ENCODE measurements at regions not wholly inside any gene's neighbourhood (a gene's known extent, or its start where the extent isn't known, plus 50 kb on each side); places are given as distances from the start of the nearest gene placed in this dataset.

- no peak for ATAC-seq
Observed at GRCh38 chr1:38454236-38454635, 405.3 kb downstream of the RRAGC start.

DNA sequence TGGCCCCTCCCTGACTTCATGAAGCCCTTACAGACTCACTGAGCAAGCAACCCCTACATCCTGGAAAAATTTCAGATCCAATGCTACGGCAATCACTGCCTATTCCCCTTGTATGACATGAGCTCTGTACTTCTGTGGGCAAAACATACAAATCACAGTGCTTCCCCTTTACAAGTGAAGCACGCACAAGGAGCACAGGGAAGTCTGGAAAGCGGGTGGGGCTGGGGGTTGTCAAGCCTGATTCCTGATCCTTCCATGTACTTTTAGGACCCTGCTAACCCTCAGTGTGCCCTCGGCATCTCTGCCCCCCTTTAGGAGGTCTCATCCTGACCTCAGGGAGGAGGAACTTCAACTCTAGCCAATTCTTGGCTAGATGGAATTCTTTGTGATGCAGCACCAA lies 405.7 kb upstream of the POU3F1 start:
- no peak for ATAC-seq

- no peak for ATAC-seq
Observed at GRCh38 chr1:38451541-38451993, 405.0 kb upstream of the POU3F1 start.

- ATAC-seq, result no peak
Observed at GRCh38 chr1:38448893-38449292, 402.3 kb upstream of the POU3F1 start.

- no peak for ATAC-seq
Observed at GRCh38 chr1:38446936-38447335, 400.3 kb upstream of the POU3F1 start.

GRCh38 chr1:38444770-38445442 lies 398.3 kb upstream of the POU3F1 start:
- no peak for ATAC-seq

DNA sequence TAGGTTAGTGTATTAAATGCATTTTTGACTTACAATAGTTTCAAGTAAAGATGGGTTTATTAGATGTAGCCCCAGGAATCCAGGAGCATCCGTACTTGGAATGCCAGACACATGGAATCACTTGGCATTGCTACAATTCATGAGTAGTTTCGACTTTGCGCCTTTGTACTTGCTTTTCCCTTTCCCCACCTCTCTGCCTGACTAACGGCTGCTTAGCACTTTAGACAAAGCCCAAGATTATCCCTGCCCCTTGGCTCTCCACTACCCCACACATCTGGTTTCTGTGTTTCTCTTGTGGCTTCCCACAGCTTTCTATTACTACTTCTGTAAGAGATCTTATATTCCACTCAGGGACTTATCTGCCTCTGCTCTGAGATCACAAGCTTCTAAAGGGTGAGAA lies 397.7 kb upstream of the POU3F1 start:
- ATAC-seq, result no peak

- ATAC-seq, result no peak
Observed at GRCh38 chr1:38440402-38440801, 393.8 kb upstream of the POU3F1 start.

- ATAC-seq, result no peak
Observed at GRCh38 chr1:38436749-38437148, 390.2 kb upstream of the POU3F1 start.

GRCh38 chr1:38436006-38436405 lies 389.4 kb upstream of the POU3F1 start:
- ATAC-seq, result no peak

DNA sequence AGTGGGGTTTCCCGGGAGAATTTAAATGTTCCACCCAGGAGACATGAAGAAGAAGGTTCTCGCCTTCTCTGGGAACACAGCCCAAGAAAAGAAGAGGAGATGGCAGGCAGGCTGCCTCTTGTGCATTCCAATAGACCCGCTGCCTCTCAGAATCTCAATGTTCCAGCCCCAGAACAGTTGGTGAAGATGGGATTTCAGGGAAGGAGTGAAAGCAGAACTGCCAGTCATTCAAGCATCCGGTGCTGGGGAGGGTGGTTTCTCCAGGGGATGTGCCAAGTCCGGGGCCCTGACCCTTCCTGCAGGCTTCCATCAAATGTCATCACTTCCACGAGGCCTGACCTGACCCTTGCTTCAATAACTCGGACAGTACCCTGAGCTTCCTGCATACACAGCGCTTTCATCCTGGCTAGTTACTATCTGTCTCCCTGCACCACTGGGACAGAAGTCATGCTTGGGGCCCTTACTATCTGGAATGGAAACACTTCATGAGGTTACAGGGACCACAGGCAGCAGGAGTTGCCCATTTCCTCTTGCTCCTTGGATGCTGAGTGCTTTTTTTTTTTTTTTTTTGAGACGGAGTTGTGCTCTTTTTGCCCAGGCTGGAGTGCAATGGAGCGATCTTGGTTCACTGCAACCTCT lies 386.6 kb upstream of the POU3F1 start:
- no peak for ATAC-seq

DNA sequence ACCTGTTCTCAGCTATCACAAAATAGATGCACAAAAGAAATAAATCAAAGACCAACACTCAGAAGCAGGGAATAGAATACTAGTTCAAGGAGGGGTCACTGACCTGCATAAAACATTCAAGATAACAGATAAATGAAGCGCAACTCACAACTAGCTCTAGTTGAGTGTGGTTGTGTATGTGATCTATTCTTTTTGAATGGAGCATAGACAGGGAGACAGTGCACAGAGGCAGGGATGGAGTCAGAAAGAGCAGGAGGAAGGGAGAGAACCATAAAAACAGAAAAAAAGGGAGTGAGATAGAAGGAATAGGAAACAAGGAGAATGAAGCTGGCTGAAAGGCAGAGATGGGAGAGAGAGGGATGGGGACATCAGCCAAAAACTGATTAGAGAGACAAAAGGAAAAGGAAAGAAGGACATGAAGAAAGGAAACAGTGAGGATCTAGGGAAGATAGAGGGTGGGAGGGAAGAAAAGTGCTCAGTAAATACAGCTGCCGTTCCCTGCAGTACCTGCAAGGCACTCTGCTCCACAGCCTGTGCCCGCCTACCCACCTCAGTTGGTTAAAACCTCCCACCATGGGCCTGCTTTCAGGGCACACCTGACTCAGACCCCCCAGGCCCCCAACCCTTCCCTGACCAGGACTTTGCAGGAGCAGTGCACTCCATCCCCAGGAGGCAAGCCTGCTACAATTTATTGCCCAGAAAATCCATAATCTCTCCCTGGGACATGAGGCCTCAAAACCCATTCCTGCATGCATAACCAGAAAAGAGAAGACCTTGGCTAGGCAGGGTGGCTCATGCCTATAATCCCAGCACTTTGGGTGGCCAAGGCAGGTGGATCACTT lies 385.2 kb upstream of the POU3F1 start:
- ATAC-seq, result no peak

DNA sequence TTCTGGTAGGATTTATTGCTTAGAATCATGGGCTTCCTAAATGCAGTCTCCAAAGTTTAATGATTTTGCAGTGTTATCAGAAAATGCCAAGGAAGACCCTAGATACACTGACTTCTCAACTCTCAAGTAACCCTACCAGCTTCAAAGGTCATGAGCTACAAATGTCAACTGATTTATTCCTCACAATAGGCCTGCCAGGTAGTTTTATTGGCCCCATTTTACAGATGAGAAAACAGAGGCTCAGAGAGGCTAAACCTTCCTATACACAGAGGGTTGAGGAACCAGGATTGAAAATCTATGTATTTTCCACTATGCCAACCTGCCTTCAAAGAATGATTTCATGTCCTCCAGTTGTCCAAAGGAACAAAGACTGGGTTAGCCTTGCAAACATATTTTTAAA lies 384.4 kb upstream of the POU3F1 start:
- no peak for ATAC-seq

DNA sequence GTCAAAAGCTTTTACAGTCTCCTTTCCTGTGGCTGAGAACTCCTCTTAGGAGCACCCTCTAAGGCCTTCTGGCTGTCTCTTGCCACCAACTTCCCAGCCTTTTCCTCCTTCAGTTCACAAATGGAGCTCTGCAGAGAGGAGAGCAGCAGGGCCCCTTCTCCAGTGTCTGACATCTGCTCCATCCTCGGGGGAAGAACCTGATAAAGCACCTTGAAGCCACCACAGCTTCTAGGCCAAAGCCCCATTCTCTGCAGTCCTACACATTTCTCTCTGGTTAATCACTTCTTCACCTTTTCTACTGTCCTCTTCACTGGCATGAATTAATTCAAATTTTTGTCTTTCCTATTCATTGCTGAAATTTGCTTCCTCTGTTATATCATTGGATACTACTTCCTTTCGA lies 378.1 kb upstream of the POU3F1 start:
- no peak for ATAC-seq

GRCh38 chr1:38420666-38421065 lies 374.1 kb upstream of the POU3F1 start:
- no peak for ATAC-seq

DNA sequence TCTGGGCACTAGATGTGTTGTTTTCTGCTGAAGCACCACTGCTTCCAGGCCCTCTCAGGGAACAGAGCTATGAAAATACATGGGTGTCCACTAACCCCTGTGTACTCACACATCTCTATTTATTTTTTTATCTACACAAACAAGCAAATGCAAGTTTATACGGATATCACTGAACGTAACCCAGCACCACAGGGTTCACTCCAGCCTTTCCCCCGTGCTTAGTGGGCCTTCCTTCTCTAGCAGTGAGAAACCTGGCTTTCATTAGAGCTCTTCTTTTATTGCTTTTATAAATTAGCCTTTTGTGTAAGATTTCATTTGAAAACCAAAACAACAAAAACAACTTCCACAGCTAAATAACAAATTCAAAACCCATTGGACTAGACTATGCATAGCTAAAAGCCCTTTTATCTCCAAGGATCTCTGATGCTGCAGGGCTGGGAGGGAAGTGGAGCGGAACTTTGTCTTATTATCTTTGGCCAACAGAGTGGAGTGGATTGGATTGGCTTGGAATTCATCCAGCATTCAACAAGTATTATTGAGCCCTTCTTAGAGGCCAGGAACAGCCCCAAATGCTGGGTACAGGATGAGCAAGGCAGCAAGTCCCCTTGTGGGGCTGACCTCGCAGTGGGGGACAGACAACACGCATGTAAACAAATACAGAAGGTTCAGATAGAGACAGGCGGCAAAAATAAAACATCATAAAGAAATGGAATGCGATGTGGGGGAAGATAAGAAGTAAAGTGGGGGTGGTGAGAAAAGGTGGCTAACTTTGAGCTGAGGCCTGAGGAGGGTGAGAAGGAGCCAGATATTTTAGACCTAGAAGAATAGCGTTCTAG lies 371.8 kb upstream of the POU3F1 start:
- ATAC-seq, result no peak

GRCh38 chr1:38403667-38404066 lies 357.1 kb upstream of the POU3F1 start:
- no peak for ATAC-seq

GRCh38 chr1:38402230-38402815 lies 355.7 kb upstream of the POU3F1 start:
- ATAC-seq, result no peak

DNA sequence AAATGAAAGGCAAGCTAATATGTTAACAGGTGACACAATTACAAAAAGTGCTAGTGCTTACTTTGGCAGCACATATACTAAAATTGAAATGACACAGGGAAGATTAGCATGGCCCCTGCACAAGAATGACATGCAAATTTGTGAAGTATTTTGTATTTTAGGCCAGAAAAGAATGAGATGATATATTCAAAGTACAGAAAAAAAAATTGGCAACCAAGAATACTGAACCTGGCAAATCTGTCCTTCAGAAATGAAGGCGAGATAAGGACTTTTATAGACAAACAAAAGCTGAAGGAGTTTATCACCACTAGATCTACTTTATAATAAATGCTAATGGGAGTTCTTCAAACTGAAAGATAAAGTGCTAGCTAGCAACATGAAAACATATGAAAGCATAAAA lies 350.0 kb upstream of the POU3F1 start:
- no peak for ATAC-seq

GRCh38 chr1:38394303-38394702 lies 347.7 kb upstream of the POU3F1 start:
- no peak for ATAC-seq

DNA sequence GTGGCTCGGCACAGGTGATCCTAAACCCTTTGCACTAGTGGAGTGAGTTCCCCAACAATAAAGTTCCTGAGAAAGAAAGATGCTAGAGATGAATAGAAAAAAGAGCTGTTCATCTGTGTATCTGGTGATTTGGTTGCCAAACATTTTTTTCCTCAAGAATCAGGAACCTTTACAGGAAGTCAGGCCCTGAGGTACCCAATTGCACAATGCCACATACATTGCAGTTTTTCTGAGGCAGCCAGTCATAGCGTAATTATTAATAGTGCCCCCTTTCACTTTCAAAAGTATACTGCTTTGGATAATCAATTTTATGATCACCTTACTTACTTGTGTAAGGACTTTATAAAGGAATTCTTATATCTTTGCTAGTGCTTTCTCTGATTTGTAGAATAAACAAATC lies 346.3 kb upstream of the POU3F1 start:
- no peak for ATAC-seq

GRCh38 chr1:38381256-38381655 lies 334.7 kb upstream of the POU3F1 start:
- no peak for ATAC-seq
